Astrocyte of the spinal cord (primary cell): ENCODE measurements at regions not wholly inside any gene's neighbourhood (a gene's known extent, or its start where the extent isn't known, plus 50 kb on each side); places are given as distances from the start of the nearest gene placed in this dataset.

Experiments used
- DNase-seq: peaks from one replicate; pipeline ENCODE4 v3.0.0; 2011; ENCODE audit warnings: low read depth, low spot score
- H3K4me3 ChIP-seq: 2 replicates; pipeline ENCODE4 v1.5.1; 2011; ENCODE audit warnings: low read depth, mild to moderate bottlenecking, low read length, moderate library complexity
- in situ Hi-C: cut with HindIII; loops from 2 replicates; pipeline ENCODE4 v1.10.0; 2017; ENCODE audit warnings: low sequenced_read_pairs
- TF ChIP-seq, protein P1 (sequence below): IDR thresholded peaks from 2 replicates; pipeline ENCODE4 v1.5.1; 2012; ENCODE audit warnings: low read depth, mild to moderate bottlenecking, low read length, inconsistent platforms

GRCh38 chr13:34577051-34577450 is 365.0 kb upstream of the NBEA start:
- H3K4me3 ChIP-seq: no peak overlapping the region
- in situ Hi-C loops: no loop called here
- peak; percentile 30 for DNase-seq
- TF ChIP-seq, protein P1, sequence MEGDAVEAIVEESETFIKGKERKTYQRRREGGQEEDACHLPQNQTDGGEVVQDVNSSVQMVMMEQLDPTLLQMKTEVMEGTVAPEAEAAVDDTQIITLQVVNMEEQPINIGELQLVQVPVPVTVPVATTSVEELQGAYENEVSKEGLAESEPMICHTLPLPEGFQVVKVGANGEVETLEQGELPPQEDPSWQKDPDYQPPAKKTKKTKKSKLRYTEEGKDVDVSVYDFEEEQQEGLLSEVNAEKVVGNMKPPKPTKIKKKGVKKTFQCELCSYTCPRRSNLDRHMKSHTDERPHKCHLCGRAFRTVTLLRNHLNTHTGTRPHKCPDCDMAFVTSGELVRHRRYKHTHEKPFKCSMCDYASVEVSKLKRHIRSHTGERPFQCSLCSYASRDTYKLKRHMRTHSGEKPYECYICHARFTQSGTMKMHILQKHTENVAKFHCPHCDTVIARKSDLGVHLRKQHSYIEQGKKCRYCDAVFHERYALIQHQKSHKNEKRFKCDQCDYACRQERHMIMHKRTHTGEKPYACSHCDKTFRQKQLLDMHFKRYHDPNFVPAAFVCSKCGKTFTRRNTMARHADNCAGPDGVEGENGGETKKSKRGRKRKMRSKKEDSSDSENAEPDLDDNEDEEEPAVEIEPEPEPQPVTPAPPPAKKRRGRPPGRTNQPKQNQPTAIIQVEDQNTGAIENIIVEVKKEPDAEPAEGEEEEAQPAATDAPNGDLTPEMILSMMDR: no peak

DNA sequence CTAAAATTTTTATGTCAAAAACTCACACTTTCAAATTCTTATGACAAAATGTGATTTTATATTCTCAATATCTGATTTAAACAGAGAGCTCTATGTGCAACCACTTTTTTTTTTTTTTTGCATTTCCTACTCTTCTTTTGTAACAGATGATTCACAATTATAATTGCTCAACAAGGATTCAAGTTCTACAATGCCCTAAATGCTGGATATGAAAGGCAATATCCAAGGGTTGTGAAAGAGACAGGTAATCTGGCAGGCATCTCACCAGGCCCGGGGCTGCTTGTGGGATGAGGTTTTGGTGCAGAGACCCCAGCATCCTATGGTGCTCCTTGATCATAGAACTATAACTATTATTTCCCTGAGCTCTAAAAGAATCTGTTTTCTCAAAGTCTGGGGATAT is 363.6 kb upstream of the NBEA start:
- DNase-seq: no peak
- in situ Hi-C loops: no loop called here
- TF ChIP-seq, protein P1: no peak

DNA sequence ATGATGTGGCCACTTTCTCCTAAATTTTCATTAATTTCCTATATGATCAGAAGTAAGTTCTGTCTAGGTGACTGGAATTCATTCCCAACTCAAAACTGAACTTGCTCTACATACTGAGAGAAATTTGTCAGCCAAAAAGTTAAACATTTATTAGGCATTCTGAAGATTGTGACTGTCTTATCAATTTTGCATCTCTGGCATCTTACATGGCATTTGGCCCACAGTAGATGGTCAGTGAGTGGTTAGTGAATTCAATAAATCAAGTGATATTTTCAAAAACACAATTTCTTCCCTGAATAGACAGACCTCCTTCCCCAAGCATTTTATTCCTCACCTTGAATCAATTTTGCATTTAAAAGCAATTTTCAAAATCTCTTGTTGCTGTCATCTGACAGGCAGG is 363.2 kb upstream of the NBEA start:
- H3K4me3 ChIP-seq: no peak overlapping the region
- DNase-seq: no peak
- TF ChIP-seq, protein P1: no peak
- in situ Hi-C loops: no loop called here

More for the DNA sequence above, 363.6 kb upstream of the NBEA start:
- no peak overlapping the region for H3K4me3 ChIP-seq

DNA sequence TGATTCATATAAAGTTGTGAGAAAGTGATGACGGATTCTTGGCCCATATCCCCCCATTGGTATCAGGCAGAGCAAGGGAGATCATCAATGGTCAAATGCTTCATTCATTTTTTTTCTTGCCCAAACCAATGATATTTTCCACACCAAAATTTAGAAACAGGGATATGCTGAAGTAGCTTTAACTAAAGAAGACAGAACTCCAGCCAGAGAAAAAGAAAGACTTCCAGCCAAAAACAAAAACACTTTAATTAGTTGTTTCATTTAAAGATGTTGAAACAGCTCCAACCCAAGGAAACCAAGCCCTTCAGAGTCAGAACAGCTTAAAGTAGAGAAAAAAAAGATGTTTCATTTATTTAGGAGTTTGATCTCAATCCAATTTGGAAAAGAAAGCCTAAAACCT is 358.9 kb upstream of the NBEA start:
- DNase-seq: no peak
- in situ Hi-C loops: no loop called here
- TF ChIP-seq, protein P1: no peak
- no peak overlapping the region for H3K4me3 ChIP-seq

GRCh38 chr13:34587576-34587975 is 354.5 kb upstream of the NBEA start:
- H3K4me3 ChIP-seq: no peak overlapping the region

GRCh38 chr13:34588362-34588761 is 353.7 kb upstream of the NBEA start:
- DNase-seq: no peak

More at GRCh38 chr13:34587576-34587975, 354.5 kb upstream of the NBEA start:
- TF ChIP-seq, protein P1: no peak
- in situ Hi-C loops: no loop called here
- no peak for DNase-seq

More at GRCh38 chr13:34588362-34588761, 353.7 kb upstream of the NBEA start:
- H3K4me3 ChIP-seq: no peak overlapping the region
- TF ChIP-seq, protein P1: no peak
- in situ Hi-C loops: no loop called here
